ENCODE measurements at regions not wholly inside any gene's neighbourhood (a gene's known extent, or its start where the extent isn't known, plus 50 kb on each side); places are given as distances from the start of the nearest gene placed in this dataset.

DNA sequence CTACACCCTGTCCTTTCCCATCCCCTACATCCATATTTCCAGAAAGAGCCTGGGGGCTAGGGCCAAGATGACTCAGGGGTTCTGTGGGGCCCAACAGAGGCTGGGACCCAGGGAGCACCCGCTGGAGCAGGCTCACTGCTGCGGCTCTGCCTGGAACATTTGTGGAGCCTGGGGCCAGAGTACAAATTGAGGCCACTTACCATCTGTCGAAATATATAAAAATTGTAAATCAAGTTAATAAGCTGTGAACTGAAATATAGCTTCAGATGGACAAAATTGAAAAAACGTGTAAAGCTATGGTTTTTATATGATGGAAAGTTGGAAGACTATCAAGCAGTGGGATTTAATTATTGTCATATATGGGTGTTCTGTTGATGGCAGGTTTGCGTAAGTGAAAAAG is 82.9 kb upstream of the ATXN1 start:
- FAIRE-seq (no peak), DNase-seq (ENCODE audit: extremely low read depth in 1 of 4, low spot score in 3 of 4) (no peak), ATAC-seq (no peak)
- H3K9me1 ChIP-seq (ENCODE audit: control insufficient read depth, insufficient read depth, low read length), result no peaks in the 10 kb centered on the region
- no peak overlapping the region for H2AFZ ChIP-seq (ENCODE audit: low read depth, low read length)
- H3K4me3 ChIP-seq, result no peak overlapping the region
- intact Hi-C loops (cut with micrococcal nuclease) (no loop called here), in situ Hi-C loops (cut with MboI) (no loop called here)
- WGBS (ENCODE audit: insufficient coverage, low coverage, missing lambda C conversion rate), result 3% methylated on average over 5 of the region's 5 CpGs
- H3K9ac ChIP-seq (ENCODE audit: insufficient read depth in 1 of 2, low read depth in 2 of 2, low read length in 2 of 2), result no peak overlapping the region
- H3K27me3 ChIP-seq (ENCODE audit: control insufficient read depth in 2 of 2, insufficient read depth in 2 of 2, low read length in 2 of 2), result peaks cover 7 to 11% of the 10 kb centered on the region in 2 experiments; a peak in 3 of 5 replicates
- H3K4me2 ChIP-seq (ENCODE audit: insufficient read depth, low read length), result no peak overlapping the region
- H3K79me2 ChIP-seq (ENCODE audit: control insufficient read depth, insufficient read depth, low read length), result no peaks in the 10 kb centered on the region
- no peaks in the 10 kb centered on the region for H3K36me3 ChIP-seq (ENCODE audit: control insufficient read depth, insufficient read depth, low read length)
- POLR2A ChIA-PET, result interaction anchor here (0.5 kb wide), 1 partner anchor 437 kb away, joined by 3 read pairs; no protein-coding TSS in a partner anchor
- no peak overlapping the region for H3K27ac ChIP-seq (ENCODE audit: extremely low read depth, low read depth, low read length)
- no peaks in the 10 kb centered on the region for H4K20me1 ChIP-seq (replicated peaks; ENCODE audit: control insufficient read depth, insufficient read depth, low read length)
- CTCF ChIA-PET (ENCODE audit: low intra/inter-chr PET ratio), result no interaction called here
- no TSS peak for BruUV-seq (replicated peaks)
- no peaks in the 10 kb centered on the region for H3K4me1 ChIP-seq (replicated peaks in 1 of 2; ENCODE audit: control insufficient read depth in 2 of 2, insufficient read depth in 2 of 2, low read length in 2 of 2)
- no peaks in the 10 kb centered on the region for H3K9me3 ChIP-seq (replicated peaks; ENCODE audit: control insufficient read depth, insufficient read depth, low read depth, low read length)
- TF ChIP-seq, protein P1, sequence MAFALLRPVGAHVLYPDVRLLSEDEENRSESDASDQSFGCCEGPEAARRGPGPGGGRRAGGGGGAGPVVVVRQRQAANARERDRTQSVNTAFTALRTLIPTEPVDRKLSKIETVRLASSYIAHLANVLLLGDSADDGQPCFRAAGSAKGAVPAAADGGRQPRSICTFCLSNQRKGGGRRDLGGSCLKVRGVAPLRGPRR (CRISPR knock-in tag; IDR thresholded peaks at IDR 0.05), result no peak
- TF ChIP-seq, protein P2, sequence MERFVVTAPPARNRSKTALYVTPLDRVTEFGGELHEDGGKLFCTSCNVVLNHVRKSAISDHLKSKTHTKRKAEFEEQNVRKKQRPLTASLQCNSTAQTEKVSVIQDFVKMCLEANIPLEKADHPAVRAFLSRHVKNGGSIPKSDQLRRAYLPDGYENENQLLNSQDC (CRISPR knock-in tag; IDR thresholded peaks at IDR 0.05), result no peak
- TF ChIP-seq ATF7 (IDR thresholded peaks at IDR 0.05), result no peak
- TF ChIP-seq EP400 (IDR thresholded peaks at IDR 0.05), result no peak
- TF ChIP-seq, protein P3, sequence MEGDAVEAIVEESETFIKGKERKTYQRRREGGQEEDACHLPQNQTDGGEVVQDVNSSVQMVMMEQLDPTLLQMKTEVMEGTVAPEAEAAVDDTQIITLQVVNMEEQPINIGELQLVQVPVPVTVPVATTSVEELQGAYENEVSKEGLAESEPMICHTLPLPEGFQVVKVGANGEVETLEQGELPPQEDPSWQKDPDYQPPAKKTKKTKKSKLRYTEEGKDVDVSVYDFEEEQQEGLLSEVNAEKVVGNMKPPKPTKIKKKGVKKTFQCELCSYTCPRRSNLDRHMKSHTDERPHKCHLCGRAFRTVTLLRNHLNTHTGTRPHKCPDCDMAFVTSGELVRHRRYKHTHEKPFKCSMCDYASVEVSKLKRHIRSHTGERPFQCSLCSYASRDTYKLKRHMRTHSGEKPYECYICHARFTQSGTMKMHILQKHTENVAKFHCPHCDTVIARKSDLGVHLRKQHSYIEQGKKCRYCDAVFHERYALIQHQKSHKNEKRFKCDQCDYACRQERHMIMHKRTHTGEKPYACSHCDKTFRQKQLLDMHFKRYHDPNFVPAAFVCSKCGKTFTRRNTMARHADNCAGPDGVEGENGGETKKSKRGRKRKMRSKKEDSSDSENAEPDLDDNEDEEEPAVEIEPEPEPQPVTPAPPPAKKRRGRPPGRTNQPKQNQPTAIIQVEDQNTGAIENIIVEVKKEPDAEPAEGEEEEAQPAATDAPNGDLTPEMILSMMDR (IDR thresholded peaks at IDR 0.05 in 2 of 3, conservative IDR thresholded peaks at IDR 0.05 in 1 of 3; ENCODE audit: insufficient read depth in 2 of 3, low read depth in 1 of 3, low read length in 3 of 3), result no peak
- TF ChIP-seq FOXK2 (conservative IDR thresholded peaks at IDR 0.05 in 1 of 2, IDR thresholded peaks at IDR 0.05 in 1 of 2; ENCODE audit: low read depth in 2 of 2), result no peak
- no peak for TF ChIP-seq SAFB (IDR thresholded peaks at IDR 0.05; ENCODE audit: borderline replicate concordance, low read depth, low read length)
- TF ChIP-seq, protein P4, sequence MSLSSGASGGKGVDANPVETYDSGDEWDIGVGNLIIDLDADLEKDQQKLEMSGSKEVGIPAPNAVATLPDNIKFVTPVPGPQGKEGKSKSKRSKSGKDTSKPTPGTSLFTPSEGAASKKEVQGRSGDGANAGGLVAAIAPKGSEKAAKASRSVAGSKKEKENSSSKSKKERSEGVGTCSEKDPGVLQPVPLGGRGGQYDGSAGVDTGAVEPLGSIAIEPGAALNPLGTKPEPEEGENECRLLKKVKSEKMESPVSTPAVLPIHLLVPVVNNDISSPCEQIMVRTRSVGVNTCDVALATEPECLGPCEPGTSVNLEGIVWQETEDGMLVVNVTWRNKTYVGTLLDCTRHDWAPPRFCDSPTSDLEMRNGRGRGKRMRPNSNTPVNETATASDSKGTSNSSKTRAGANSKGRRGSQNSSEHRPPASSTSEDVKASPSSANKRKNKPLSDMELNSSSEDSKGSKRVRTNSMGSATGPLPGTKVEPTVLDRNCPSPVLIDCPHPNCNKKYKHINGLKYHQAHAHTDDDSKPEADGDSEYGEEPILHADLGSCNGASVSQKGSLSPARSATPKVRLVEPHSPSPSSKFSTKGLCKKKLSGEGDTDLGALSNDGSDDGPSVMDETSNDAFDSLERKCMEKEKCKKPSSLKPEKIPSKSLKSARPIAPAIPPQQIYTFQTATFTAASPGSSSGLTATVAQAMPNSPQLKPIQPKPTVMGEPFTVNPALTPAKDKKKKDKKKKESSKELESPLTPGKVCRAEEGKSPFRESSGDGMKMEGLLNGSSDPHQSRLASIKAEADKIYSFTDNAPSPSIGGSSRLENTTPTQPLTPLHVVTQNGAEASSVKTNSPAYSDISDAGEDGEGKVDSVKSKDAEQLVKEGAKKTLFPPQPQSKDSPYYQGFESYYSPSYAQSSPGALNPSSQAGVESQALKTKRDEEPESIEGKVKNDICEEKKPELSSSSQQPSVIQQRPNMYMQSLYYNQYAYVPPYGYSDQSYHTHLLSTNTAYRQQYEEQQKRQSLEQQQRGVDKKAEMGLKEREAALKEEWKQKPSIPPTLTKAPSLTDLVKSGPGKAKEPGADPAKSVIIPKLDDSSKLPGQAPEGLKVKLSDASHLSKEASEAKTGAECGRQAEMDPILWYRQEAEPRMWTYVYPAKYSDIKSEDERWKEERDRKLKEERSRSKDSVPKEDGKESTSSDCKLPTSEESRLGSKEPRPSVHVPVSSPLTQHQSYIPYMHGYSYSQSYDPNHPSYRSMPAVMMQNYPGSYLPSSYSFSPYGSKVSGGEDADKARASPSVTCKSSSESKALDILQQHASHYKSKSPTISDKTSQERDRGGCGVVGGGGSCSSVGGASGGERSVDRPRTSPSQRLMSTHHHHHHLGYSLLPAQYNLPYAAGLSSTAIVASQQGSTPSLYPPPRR (CRISPR knock-in tag; IDR thresholded peaks at IDR 0.05; ENCODE audit: borderline replicate concordance), result no peak
- TF ChIP-seq ZNF354B (CRISPR knock-in tag; IDR thresholded peaks at IDR 0.05), result no peak
- TF ChIP-seq NR3C1 (CRISPR knock-in tag; IDR thresholded peaks at IDR 0.05), result no peak
- no peak for TF ChIP-seq MEF2A (IDR thresholded peaks at IDR 0.05; ENCODE audit: control insufficient read depth, low read depth, low read length)
- no peak for TF ChIP-seq BRD4 (IDR thresholded peaks at IDR 0.05)
- no peak for TF ChIP-seq FOXA1 (IDR thresholded peaks at IDR 0.05; ENCODE audit: borderline replicate concordance)
- TF ChIP-seq U2AF1 (optimal IDR thresholded peaks at IDR 0.05; ENCODE audit: low read depth, low read length), result no peak
- no peak for TF ChIP-seq FIP1L1 (IDR thresholded peaks at IDR 0.05; ENCODE audit: low read depth, low read length, poor library complexity, severe bottlenecking)
- TF ChIP-seq POLR2A (conservative IDR thresholded peaks at IDR 0.05), result no peak

All from K562 (cell line).